Stimulated activated CD4-positive, alpha-beta T cell treated with anti-CD3 and anti-CD28 coated beads, Interleukin-12 subunit alpha, Interleukin-12 subunit beta, amount 100 ng/mL, for 24 hours (primary cell): ENCODE measurements at regions not wholly inside any gene's neighbourhood (a gene's known extent, or its start where the extent isn't known, plus 50 kb on each side); places are given as distances from the start of the nearest gene placed in this dataset.
"Not testable (repeated sequence)": the region's sequence is repeated elsewhere in the genome, so short reads cannot be mapped to it uniquely, and the experiment has no call there.

Experiments
- DNase-seq, 2 experiments: peaks; one replicate each; pipeline ENCODE4 v3.0.0-alpha.2; 2020; ENCODE audit warnings: low read depth in 2 of 2

- DNase-seq: no peak
These were observed 1052.8 kb upstream of the SPRY2 start for GRCh38 chr13:81393721-81394120.

- no peak for DNase-seq
These were observed 1052.2 kb upstream of the SPRY2 start for GRCh38 chr13:81393110-81393509.

GRCh38 chr13:81388400-81388799 lies 1047.5 kb upstream of the SPRY2 start:
- DNase-seq: no peak

GRCh38 chr13:81383444-81383843 lies 1042.5 kb upstream of the SPRY2 start:
- no peak for DNase-seq

- no peak for DNase-seq
These were observed 1041.3 kb upstream of the SPRY2 start for GRCh38 chr13:81382246-81382645.

- no peak for DNase-seq
These were observed 1040.6 kb upstream of the SPRY2 start for GRCh38 chr13:81381560-81381959.

GRCh38 chr13:81379183-81379582 lies 1038.3 kb upstream of the SPRY2 start:
- DNase-seq: no peak

- no peak for DNase-seq
These were observed 1037.0 kb upstream of the SPRY2 start for GRCh38 chr13:81377921-81378320.

GRCh38 chr13:81375709-81376108 lies 1034.8 kb upstream of the SPRY2 start:
- no peak for DNase-seq

- DNase-seq: not testable (repeated sequence)
These were observed 1021.8 kb upstream of the SPRY2 start for GRCh38 chr13:81362711-81363110.

GRCh38 chr13:81350056-81350455 lies 1009.1 kb upstream of the SPRY2 start:
- no peak for DNase-seq

- not testable (repeated sequence) for DNase-seq
These were observed 999.5 kb upstream of the SPRY2 start for GRCh38 chr13:81340118-81341069.

- DNase-seq: not testable (repeated sequence)
These were observed 998.7 kb upstream of the SPRY2 start for GRCh38 chr13:81339666-81340065.

GRCh38 chr13:81334481-81334880 lies 993.6 kb upstream of the SPRY2 start:
- DNase-seq: no peak

- DNase-seq: no peak
These were observed 986.0 kb upstream of the SPRY2 start for GRCh38 chr13:81326913-81327312.

GRCh38 chr13:81320516-81320915 lies 979.6 kb upstream of the SPRY2 start:
- DNase-seq: no peak

- no peak for DNase-seq
These were observed 978.4 kb upstream of the SPRY2 start for GRCh38 chr13:81319351-81319750.

GRCh38 chr13:81318231-81319019 lies 977.5 kb upstream of the SPRY2 start:
- DNase-seq: no peak

GRCh38 chr13:81314461-81314860 lies 973.5 kb upstream of the SPRY2 start:
- DNase-seq: no peak

GRCh38 chr13:81305928-81306327 lies 965.0 kb upstream of the SPRY2 start:
- no peak for DNase-seq

GRCh38 chr13:81304121-81304659 lies 963.3 kb upstream of the SPRY2 start:
- DNase-seq: no peak

GRCh38 chr13:81302677-81303076 lies 961.8 kb upstream of the SPRY2 start:
- DNase-seq: no peak
